ENCODE measurements at regions not wholly inside any gene's neighbourhood (a gene's known extent, or its start where the extent isn't known, plus 50 kb on each side); places are given as distances from the start of the nearest gene placed in this dataset.

GRCh38 chr5:167271511-167271910, 1019.9 kb upstream of the WWC1 start:
- no peak for DNase-seq
- no peak for TF ChIP-seq CTCF (IDR thresholded peaks at IDR 0.05)
- no peak overlapping the region for H3K27ac ChIP-seq
- no peak for ATAC-seq
- intact Hi-C loops (cut with DNase I), result no loop called here
- WGBS, 2 donors, result 73 to 87% methylated on average over 4 of the region's 4 CpGs
- FAIRE-seq, result no peak
- H3K27me3 ChIP-seq, result no peaks in the 10 kb centered on the region
- H3K4me3 ChIP-seq, result no peak overlapping the region
- H3K36me3 ChIP-seq, result no peaks in the 10 kb centered on the region
- no peaks in the 10 kb centered on the region for H3K4me1 ChIP-seq
- no peaks in the 10 kb centered on the region for H3K9me3 ChIP-seq

GRCh38 chr5:167280111-167280510, 1011.3 kb upstream of the WWC1 start:
- DNase-seq, result no peak
- H3K27me3 ChIP-seq, result no peaks in the 10 kb centered on the region
- no peaks in the 10 kb centered on the region for H3K9me3 ChIP-seq
- ATAC-seq, result no peak
- no peak overlapping the region for H3K27ac ChIP-seq
- H3K4me1 ChIP-seq, result no peaks in the 10 kb centered on the region
- WGBS, 2 donors, result 80 to 85% methylated on average over 3 of the region's 3 CpGs
- H3K4me3 ChIP-seq, result no peak overlapping the region
- no peak for TF ChIP-seq CTCF (IDR thresholded peaks at IDR 0.05)
- FAIRE-seq, result no peak
- intact Hi-C loops (cut with DNase I), result no loop called here
- no peaks in the 10 kb centered on the region for H3K36me3 ChIP-seq

- ATAC-seq (no peak), FAIRE-seq (no peak), DNase-seq (no peak)
- no peak overlapping the region for H3K27ac ChIP-seq
- 87 to 92% methylated on average over 3 of the region's 3 CpGs for WGBS, 2 donors
- no peak overlapping the region for H3K4me3 ChIP-seq
- TF ChIP-seq CTCF (IDR thresholded peaks at IDR 0.05), result no peak
- no peaks in the 10 kb centered on the region for H3K27me3 ChIP-seq
- no peaks in the 10 kb centered on the region for H3K36me3 ChIP-seq
- no peaks in the 10 kb centered on the region for H3K9me3 ChIP-seq
- intact Hi-C loops (cut with DNase I), result no loop called here
- no peaks in the 10 kb centered on the region for H3K4me1 ChIP-seq
These were observed 1009.5 kb upstream of the WWC1 start for GRCh38 chr5:167281925-167282324.

GRCh38 chr5:167283691-167284090, 1007.8 kb upstream of the WWC1 start:
- Histone ChIP-seq H3K36me3 (no peaks in the 10 kb centered on the region), H3K27ac (no peak overlapping the region), H3K4me1 (no peaks in the 10 kb centered on the region), H3K4me3 (no peak overlapping the region), H3K27me3 (no peaks in the 10 kb centered on the region), H3K9me3 (no peaks in the 10 kb centered on the region)
- FAIRE-seq (no peak), ATAC-seq (no peak), DNase-seq (no peak)
- WGBS, 2 donors, result 67 to 70% methylated on average over 4 of the region's 4 CpGs
- intact Hi-C loops (cut with DNase I), result no loop called here
- TF ChIP-seq CTCF (IDR thresholded peaks at IDR 0.05), result no peak

- FAIRE-seq, result no peak
- no peak for ATAC-seq
- 86 to 91% methylated on average over 6 of the region's 6 CpGs for WGBS, 2 donors
- Histone ChIP-seq H3K4me1 (no peaks in the 10 kb centered on the region), H3K9me3 (no peaks in the 10 kb centered on the region), H3K4me3 (no peak overlapping the region), H3K27ac (no peak overlapping the region), H3K27me3 (no peaks in the 10 kb centered on the region), H3K36me3 (no peaks in the 10 kb centered on the region)
- intact Hi-C loops (cut with DNase I), result no loop called here
- DNase-seq, result no peak
- no peak for TF ChIP-seq CTCF (IDR thresholded peaks at IDR 0.05)
These were observed 1007.1 kb upstream of the WWC1 start for GRCh38 chr5:167284222-167284890.

All from pancreas (tissue), 10 donors.